GDM1 (cell line): ENCODE measurements at regions not wholly inside any gene's neighbourhood (a gene's known extent, or its start where the extent isn't known, plus 50 kb on each side); places are given as distances from the start of the nearest gene placed in this dataset.

Experiments
- DNase-seq: peaks from one replicate; lab custom pipeline; 2025; lab: John Stamatoyannopoulos, UW

GRCh38 chr12:34291001-34291400 lies 268.7 kb downstream of the ALG10 start:
- DNase-seq, result no peak

- DNase-seq, result no peak
Observed at GRCh38 chr12:34291426-34291901, 269.2 kb downstream of the ALG10 start.

DNA sequence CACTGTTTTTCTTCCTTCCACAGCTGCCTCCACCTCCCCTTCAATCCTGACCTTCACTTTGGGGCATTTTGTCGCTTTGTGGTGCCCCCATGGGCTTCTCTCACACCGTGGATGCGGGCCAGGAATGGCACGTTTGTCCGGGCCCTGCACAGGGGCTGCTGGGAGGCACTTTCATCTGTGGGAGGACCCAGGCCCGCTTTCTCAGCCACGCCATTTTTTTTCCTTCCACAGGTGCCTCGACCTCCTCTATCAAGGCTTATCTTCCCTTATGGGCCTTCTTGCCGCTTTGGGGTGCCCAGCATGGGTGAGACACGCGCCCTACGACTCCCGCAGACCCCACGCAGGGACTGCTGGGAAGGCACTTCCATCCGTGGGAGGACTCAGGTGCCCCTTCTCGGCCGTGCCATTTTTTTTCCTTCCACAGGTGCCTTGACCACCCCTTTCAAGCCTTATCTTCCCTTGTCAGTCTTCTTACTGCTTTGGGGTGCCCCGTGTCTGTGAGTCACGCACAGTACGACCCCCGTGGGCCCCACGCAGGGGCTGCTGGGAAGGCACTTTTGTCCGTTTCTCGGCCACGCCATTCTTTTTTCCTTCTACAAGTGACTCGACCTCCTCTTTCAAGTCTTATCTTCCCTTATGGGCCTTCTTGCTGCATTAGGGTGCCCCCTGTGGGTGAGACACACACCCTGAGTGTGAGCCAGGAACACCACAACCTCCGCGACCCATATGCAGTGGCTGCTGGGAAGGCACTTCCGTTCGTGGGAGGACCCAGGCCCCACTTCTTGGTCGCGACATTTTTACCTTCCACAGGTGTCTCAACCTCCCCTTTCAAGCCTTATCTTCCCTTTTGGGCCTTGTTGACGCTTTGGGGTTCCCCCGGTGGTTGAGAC lies 270.7 kb downstream of the ALG10 start:
- no peak for DNase-seq

- no peak for DNase-seq
Observed at GRCh38 chr12:34294137-34294536, 271.8 kb downstream of the ALG10 start.

- no peak for DNase-seq
Observed at GRCh38 chr12:34294671-34295365, 272.5 kb downstream of the ALG10 start.

- DNase-seq, result no peak
Observed at GRCh38 chr12:34295366-34296142, 273.3 kb downstream of the ALG10 start.

DNA sequence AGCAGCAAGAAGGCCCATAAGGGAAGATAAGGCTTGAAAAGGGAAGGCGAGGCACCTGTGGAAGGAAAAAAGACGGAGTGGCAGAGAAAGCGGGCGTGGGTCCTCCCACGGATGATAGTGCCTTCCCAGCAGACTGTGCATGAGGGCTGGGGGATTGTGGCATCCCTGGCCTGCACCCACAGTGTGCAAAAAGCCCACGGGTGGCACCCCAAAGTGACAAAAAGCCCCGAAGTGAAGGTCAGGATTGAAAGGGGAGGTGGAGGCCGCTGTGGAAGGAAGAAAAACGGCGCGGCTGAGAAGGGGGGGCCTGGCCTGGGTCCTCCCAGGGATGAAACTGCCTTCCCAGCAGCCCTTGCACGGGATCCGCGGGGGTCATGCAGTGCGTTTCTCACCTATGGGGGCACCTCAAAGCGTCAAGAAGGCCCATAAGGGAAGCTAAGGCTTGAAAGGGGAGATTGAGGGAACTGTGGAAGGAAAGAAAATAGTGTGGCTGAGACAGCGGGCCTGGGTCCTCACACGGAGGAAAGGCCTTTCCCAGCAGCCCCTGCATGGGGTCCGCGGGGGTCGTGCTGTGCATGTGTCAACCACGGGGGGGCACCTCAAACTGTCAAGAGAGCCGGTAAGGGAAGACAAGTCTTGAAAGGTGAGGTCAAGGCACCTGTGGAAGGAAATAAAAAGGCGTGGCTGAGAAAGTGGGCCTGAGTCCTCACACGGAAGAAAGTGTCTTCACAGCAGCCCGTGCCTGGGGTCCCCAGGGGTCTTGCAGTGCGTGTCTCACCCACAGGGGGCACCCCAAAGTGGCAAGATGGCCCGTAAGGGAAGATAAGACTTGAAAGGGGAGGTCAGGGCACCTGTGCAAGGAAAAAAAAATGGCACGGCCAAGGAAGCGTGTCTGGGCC lies 274.1 kb downstream of the ALG10 start:
- no peak for DNase-seq

DNA sequence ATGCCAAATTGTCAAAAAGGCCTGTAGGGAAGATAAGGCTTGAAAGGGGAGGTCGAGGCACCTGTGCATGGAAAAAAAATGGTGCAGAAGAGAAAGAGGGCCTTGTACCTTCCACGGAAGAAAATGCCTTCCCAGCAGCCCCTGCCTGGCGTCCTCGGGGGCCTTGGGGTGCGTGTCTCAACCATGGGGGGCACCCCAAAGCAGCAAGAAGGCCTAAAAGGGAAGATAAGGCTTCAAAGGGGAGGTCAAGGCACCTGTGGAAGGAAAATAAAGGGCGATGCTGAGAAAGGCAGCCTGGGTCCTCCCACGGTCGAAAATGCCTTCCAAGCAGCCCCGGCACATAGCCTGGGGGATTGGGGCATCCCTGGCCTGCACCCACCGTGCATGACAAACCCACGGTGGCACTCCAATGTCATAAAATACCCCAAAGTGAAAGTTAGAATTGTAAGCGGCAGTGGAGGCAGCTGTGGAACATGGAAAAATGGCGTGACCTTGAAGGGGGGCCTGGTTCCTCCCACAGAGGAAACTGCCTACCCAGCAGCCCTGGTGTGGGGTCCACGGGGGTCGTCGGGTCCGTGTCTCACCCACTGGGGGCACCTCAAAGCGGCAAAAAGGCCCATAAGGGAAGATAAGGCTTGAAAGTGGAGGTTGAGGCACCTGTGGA lies 275.0 kb downstream of the ALG10 start:
- DNase-seq, result no peak

DNA sequence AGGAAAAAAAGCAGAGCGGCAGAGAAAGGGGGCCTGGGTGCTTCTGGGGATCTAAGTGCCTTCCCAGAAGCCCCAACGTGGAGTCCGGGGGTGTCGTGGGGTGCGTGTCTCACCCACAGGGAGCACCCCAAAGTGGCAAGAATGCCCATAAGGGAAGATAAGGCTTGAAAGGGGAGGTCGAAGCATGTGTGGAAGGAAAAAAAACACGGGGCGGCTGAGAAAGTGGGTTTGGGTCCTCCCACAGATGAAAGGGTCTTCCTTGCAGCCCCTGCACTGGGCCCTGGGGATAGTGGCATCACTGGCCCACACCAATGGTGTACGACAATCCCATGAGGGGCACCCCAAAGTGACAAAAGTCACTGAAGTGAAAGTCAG lies 275.5 kb downstream of the ALG10 start:
- DNase-seq, result no peak

- DNase-seq, result no peak
Observed at GRCh38 chr12:34298176-34298970, 276.1 kb downstream of the ALG10 start.

DNA sequence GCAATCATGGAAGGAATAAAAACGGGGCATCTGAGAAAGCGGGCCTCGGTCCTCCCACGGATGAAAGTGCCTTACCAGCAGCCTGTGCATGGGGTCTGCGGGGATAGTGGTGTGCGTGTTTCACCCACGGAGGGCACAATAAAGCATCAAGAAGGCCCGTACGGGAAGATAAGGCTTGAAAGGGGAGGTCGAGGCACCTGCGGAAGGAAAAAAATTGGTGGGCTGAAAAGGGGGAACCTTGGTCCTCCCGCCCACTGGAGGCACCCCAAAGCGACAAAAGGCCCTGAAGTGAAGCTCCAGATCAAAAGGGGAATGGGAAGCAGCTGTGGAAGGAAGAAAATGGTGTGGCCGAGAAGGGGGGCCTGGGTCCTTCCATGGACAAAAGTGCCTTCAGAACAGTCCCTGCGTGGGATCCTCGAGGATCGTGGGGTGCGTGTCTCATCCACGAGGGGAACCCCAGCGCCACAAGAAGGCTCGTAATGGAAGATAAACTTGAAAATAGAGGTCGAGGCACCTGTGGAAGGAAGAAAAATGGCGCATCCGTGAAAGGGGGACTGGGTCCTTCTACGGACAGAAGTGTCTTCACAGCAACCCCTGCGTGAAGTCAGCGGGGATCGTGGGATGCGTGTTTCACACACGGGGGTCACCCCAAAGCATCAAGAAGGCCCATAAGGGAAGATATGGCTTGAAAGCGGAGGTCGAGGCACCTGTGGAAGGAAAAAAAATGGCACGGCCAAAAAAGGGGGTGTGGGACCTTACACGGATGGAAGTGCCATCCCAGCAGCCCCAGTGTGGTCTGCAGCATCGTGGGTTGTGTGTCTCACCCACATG lies 276.9 kb downstream of the ALG10 start:
- DNase-seq, result no peak

- no peak for DNase-seq
Observed at GRCh38 chr12:34299802-34300193, 277.5 kb downstream of the ALG10 start.

DNA sequence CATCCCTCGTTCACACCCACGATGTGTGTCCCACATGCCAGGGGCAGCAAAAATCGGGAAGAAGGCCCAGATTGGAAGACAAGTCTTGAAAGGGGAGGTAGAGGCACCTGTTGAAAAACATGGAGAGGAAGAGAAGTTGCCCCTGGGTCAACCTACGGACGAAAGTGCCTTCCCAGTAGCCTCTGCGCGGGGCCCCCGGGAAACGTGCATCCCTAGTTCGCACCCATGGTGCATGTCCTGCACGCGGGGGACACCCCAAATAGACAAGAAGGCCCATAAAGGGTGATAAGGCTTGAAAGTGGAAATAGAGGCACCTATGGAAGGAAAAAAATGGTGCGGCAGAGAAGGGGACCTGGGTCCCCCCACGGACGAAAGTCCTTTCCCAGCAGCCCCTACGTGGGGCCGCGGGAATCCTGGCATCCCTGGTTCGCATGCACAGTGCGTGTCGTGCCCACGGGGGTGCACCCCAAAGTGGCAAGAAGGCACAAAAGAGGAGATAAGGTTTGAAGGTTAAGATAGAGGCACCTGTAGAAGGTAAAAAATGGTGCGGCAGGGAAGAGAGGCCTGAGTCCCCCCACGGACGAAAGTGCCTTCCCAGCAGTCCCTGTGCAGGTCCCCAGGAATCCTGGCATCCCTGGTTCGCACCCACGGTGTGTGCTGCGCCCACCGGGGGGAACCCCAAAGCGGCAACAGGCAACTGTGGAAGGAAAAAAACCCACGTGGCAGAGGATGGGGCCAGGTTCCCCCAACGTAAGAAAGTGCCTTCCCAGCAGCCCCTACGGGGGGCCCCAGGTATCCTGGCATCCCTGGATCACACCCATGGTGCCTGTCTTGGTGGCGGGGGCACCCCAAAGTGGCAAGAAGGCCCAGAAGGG lies 278.3 kb downstream of the ALG10 start:
- no peak for DNase-seq

DNA sequence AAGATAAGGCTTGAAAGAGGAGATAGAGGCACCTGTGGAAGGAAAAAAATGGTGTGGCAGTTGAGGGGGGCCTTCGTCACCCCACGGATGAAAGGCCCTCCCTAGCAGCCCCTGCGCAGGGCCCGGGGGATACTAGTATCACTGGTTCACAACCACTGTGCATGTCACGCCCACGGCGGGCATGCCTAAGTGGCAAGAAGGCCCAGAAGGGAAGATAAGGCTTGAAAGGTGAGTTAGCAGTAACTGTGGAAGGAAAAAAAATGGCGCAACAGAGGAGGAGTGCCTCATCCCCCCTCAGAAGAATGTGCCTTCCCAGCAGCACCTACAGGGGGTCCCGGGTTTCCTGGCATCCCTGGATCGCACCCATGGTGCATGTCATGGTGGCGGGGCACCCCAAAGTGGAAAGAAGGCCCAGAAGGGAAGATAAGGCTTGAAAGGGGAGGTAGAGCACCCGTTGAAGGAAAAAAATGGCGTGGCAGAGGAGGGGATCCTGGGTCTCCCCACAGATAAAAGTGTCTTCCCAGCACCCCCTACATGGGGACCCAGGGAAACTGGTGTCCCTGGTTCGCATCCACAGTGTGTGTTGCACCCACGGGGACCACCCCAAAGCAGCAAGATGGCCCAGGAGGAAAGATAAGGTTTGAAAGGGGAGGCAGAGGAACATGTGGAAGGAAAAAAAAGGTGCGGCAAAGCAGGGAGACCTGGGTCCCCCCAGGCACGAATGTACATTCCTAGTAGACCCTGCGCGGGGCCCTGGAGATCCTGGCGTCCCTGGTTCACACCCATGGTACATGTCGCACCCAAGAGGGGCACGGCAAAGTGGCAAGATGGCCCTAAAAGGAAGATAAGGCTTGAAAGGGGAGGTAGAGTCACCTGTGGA lies 279.2 kb downstream of the ALG10 start:
- no peak for DNase-seq

DNA sequence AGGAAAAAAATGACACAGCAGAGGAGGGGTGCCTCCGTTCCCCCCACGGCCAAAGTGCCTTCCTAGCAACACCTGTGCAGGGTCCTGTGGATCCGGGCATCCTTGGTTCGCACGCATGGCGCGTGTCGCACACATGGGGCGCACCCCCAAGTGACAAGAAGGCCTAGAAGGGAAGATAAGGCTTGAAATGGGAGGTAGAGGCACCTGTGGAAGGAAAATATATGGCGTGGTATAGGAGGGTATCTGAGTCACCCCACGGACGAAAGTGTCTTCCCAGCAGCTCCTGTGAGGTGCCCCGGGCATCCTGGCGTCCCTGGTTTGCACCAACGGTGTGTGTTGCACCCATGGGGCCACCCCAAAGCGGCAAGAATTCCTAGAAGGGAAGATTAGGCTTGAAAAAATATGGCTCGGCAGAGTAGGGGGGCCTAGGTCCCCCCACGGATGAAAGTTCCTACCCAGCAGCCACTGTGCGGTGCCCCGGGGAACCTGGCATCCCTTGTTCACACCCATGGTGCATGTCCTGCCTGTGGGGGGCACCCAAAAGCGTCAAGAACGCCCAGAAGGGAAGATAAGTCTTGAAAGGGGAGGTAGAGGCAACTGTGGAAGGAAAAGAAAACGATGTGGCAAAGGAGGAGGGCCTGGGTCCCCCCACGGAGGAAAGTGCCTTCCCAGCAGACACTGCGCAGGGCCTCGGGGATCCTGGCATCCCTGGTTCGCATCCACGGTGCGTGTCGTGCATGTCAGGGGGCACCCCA lies 280.0 kb downstream of the ALG10 start:
- DNase-seq, result no peak

DNA sequence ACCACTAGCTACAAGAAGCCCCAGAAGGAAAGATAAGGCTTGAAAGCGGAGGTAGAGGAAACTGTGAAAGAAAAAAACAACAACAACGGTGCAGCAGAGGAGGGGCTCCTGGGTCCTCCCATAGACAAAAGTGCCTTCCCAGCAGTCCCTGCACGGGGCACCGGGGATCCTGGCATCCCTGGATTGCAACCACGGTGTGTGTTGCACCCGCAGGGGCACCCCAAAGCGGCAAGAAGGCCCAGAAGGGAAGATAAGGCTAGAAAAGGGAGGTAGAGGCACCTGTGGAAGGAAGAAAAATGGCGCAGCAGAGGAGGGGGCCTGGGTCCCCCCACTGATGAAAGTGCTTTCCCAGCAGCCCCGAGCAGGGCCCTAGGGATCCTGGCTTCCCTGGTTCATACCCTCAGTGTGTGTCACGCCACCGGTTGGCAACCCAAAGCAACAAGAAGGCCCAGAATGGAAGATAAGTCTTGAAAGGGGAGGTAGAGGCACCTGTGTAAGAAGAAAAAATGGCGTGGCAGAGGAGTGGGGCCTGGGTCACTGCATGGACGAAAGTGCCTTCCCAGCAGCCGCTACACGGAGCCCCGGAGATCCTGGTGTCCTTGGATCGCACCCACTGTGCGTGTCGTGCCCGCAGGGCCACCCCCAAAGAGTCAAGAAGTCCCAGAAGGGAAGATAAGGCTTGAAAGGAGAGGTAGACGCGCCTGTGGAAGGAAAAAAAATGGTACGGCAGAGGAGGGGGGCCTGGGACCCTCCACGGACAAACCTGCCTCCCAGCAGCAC lies 281.0 kb downstream of the ALG10 start:
- DNase-seq, result no peak
